GM12874 (cell line): ENCODE measurements at regions not wholly inside any gene's neighbourhood (a gene's known extent, or its start where the extent isn't known, plus 50 kb on each side); places are given as distances from the start of the nearest gene placed in this dataset.
A peak's percentile ranks its signal among the peaks of the same experiment; 100 is the strongest.

ENCODE experiments used
- TF ChIP-seq, protein P1 (sequence below): IDR thresholded peaks from 2 replicates; pipeline ENCODE4 v1.5.1; 2011; ENCODE audit warnings: low read depth, mild to moderate bottlenecking, control low read depth, low read length, moderate library complexity; ENCODE audit not compliant: insufficient read depth

DNA sequence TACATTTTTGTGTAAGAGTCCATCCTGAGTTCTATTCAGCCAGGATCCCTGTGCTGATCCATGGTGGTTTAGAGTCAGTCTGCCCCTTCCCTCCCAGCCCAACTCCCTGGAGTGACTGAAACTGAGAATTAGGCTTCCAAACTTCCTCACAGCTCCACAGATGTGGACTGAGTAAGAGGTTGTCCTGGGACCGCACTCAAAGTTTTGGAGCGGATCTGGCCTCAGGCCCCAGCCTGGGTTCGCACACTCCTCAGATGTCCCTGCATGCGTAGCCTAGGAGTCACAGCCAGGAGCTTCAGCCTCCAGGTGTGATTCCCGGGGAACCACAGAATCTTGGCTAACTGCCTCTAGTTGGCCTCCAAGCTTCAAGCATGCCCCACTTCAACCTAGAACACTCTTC is 218.1 kb downstream of the C7orf25 start:
- TF ChIP-seq, protein P1, sequence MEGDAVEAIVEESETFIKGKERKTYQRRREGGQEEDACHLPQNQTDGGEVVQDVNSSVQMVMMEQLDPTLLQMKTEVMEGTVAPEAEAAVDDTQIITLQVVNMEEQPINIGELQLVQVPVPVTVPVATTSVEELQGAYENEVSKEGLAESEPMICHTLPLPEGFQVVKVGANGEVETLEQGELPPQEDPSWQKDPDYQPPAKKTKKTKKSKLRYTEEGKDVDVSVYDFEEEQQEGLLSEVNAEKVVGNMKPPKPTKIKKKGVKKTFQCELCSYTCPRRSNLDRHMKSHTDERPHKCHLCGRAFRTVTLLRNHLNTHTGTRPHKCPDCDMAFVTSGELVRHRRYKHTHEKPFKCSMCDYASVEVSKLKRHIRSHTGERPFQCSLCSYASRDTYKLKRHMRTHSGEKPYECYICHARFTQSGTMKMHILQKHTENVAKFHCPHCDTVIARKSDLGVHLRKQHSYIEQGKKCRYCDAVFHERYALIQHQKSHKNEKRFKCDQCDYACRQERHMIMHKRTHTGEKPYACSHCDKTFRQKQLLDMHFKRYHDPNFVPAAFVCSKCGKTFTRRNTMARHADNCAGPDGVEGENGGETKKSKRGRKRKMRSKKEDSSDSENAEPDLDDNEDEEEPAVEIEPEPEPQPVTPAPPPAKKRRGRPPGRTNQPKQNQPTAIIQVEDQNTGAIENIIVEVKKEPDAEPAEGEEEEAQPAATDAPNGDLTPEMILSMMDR = no peak

DNA sequence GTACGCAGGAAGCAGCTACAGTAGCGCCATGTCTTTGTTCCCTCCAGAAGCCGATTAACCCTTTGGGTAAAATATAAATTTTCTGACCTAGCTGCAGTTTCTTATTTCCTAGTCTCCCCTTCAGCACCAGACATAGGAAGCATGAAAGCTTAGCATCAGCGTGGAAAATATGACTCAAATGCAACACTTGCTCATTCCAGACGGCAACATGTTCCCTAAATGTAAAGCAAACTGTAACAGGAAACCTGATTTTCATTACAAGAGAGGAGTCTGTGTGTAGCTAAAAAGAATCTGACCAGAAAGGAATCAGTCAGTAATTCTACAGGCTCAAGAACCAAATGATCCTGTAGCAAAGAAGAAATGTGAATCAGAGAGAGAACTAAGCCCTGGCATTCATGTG is 219.2 kb downstream of the C7orf25 start:
- TF ChIP-seq, protein P1 = no peak

DNA sequence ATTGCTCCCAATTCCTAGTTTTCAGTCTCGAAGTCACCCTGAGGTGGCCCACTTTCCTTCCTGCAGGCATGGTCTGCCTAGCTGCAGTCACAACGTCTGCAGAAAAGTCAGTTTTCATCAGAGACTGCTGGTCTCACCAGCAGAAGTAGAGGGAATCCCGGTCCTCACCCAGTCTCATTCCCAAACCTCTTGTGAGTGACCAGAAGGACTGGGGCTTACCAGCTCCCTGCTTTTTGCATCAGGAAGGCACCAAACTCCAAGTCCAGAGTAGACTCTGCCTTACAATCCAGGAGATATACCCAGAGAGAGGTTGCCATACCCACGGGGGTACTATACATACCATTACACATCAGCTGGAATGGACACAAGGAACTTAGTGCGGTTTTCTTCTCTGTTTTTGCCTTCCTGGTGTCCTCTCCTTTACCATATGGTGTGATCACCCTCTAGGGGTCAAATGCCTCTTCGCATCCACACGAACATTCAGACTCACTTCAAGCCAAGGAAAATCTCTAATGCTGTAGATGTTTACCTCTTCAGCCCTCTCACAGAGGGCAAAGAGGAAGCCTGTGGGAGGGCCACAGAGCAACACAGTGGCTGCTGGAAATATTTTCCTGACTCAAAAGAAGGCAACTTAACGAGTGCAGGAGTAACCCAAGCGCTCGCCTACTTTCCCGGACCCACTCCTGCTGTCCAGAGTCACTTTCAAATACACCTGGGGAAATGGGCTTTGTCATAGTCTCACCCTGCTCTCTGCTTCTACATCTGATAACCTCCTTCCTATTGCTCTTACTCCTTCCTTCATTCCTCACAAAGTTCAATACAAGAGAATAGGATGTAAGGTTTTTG is 220.9 kb downstream of the C7orf25 start:
- TF ChIP-seq, protein P1 = 0 out of 2 replicates have a peak, but pooled peaks have one; percentile 12

DNA sequence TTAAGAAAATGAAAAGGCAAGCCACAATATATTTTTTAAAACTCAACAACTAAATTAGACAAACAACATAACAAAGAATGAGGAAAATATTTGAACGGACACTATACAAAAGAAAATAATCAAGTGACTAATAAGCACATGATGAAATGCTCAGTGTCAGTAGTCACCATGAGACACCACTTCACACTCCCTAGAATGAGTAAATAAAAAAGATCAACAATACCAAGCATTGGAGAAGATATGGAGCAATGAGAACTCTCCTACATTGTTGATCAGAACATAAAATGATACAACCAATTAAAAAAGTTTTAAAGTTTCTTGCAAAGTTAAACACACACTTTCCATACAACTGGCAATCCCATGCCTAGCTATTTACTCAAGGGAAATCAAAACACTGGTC is 222.2 kb downstream of the C7orf25 start:
- TF ChIP-seq, protein P1 = no peak

DNA sequence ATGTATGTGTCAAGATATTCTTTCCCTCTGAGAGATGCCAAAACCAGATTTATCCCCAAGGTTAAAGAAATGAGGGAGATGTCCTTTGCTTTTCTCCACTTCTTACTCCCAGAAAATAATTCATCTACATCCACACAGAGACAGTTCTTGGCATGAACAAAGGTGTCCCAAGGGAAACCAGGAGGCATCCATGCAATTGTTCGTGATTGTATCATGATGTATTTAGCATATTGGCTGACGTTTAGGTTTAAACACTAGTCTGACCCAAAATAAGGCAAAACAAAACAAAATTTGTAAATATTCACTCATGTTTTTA is 223.9 kb downstream of the C7orf25 start:
- TF ChIP-seq, protein P1 = no peak

DNA sequence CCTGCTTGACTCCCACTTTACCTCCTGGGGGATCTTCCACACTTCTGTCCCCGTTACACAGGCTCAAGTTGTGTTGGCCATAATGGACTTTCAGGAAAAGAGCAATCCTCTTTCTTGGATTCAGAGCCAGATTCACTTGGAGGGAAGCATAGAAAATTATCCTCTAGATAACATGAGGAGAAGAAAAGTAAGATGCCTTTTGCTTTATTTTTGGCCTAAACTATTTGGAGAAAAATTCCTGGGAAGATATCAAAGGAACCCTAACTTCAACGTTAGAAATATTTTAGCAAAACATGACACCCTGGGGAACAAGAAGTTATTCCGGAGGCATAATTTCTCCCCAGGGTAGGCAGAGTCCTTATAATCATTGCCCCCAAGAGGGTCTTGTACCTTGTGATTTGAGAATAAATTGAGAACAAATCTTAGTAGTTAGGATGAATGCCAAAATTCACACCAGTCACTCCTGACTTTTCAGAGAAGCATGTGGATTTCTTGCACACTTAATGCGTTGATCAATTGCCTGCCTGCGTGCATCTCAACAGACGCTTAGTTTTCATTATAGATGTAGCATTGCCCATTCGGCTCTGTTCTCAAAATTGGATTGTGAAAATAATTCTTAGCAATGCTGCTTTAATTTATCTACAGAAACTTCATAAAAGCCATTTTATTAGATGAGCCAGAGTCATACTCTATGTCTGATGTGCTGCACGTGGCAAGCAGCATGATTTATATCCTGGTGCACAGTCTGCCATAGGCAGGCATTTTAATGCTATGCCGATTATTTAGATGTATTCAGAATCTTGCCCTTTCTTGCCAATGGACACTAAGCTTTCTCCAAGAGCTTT is 224.4 kb downstream of the C7orf25 start:
- TF ChIP-seq, protein P1 = no peak

DNA sequence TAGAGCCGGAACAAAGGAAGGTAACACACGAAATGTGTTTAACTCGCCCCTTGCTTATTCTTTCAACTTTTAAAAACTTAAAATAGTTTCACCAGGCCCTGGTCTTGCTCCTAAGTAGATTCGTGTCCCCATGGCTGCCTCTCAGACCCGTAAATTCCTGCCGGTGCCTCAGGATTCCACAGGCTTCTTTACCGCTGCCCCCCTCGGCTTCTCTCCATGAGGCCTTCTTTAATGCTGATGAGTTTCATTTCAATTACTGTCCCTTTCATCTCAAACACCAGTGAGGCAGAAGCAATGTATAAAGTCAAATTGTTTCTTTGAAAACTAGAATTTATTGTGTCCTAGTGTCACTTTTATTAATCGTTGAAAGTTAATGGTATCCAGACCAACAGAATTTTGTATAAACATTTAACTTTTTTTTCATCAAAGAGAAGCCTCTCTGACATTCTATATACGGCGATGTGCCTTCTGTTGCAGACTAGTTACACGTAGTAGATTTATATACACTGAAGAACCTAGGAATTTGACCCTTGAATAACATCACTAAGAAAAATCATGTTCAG is 225.2 kb downstream of the C7orf25 start:
- TF ChIP-seq, protein P1 = no peak
